ENCODE measurements at regions not wholly inside any gene's neighbourhood (a gene's known extent, or its start where the extent isn't known, plus 50 kb on each side); places are given as distances from the start of the nearest gene placed in this dataset.

DNA sequence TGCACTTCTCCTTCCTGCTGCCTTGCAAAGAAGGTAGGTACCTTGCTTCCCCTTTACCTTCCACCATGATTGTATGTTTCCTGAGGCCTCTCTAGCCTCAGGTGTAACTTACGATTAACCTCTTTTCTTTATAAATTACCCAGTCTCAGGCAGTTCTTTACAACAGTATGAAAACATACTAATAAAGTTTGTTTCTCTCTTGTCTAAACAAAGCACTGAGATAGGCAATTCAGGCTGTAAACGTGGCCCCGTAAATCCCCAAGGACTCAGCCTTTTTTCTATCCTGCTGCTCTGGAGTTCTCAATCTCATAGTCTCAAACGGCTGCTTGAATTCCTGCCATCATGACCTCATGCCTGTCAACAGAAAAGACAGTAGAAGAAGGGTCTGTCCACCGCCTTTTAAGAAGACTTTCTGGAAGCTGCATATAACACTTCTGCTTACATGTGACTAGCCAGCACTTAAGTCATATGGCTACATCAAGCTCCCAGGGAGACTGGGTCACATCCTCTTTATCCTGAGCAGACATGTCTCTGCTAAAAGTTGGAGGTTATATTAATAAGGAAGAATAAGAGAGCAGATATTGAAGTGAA is 257.8 kb downstream of the EBLN2 start:
- H3K4me2 ChIP-seq = no peak overlapping the region
- DNase-seq (ENCODE audit: low read depth in 1 of 2, low spot score in 1 of 2) (no peak), ATAC-seq (no peak), FAIRE-seq (no peak)
- no peaks in the 10 kb centered on the region for H3K4me1 ChIP-seq
- ChIA-PET POLR2A (no interaction called here), CTCF (no interaction called here)
- H3K9me3 ChIP-seq = no peaks in the 10 kb centered on the region
- no peak overlapping the region for H3K27ac ChIP-seq
- 9% methylated on average over 5 of the region's 5 CpGs for WGBS (ENCODE audit: missing lambda C conversion rate)
- H3K4me3 ChIP-seq = no peak overlapping the region
- TF ChIP-seq HEYL (CRISPR knock-in tag; IDR thresholded peaks at IDR 0.05) (no peak), EP300 (IDR thresholded peaks at IDR 0.05) (no peak), EHMT2 (IDR thresholded peaks at IDR 0.05; ENCODE audit: low read depth) (no peak), NR3C1 (IDR thresholded peaks at IDR 0.05) (no peak), ESRRA (IDR thresholded peaks at IDR 0.05; ENCODE audit: borderline replicate concordance, low read length) (no peak), ZSCAN20 (CRISPR knock-in tag; IDR thresholded peaks at IDR 0.05) (no peak), TP53 (CRISPR knock-in tag; IDR thresholded peaks at IDR 0.05) (no peak)
- TF ChIP-seq, protein P1, sequence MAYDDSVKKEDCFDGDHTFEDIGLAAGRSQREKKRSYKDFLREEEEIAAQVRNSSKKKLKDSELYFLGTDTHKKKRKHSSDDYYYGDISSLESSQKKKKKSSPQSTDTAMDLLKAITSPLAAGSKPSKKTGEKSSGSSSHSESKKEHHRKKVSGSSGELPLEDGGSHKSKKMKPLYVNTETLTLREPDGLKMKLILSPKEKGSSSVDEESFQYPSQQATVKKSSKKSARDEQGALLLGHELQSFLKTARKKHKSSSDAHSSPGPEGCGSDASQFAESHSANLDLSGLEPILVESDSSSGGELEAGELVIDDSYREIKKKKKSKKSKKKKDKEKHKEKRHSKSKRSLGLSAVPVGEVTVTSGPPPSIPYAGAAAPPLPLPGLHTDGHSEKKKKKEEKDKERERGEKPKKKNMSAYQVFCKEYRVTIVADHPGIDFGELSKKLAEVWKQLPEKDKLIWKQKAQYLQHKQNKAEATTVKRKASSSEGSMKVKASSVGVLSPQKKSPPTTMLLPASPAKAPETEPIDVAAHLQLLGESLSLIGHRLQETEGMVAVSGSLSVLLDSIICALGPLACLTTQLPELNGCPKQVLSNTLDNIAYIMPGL (CRISPR knock-in tag; IDR thresholded peaks at IDR 0.05; ENCODE audit: borderline replicate concordance) = no peak
- TF ChIP-seq, protein P2, sequence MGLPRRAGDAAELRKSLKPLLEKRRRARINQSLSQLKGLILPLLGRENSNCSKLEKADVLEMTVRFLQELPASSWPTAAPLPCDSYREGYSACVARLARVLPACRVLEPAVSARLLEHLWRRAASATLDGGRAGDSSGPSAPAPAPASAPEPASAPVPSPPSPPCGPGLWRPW (IDR thresholded peaks at IDR 0.05) = no peak
- TF ChIP-seq, protein P3, sequence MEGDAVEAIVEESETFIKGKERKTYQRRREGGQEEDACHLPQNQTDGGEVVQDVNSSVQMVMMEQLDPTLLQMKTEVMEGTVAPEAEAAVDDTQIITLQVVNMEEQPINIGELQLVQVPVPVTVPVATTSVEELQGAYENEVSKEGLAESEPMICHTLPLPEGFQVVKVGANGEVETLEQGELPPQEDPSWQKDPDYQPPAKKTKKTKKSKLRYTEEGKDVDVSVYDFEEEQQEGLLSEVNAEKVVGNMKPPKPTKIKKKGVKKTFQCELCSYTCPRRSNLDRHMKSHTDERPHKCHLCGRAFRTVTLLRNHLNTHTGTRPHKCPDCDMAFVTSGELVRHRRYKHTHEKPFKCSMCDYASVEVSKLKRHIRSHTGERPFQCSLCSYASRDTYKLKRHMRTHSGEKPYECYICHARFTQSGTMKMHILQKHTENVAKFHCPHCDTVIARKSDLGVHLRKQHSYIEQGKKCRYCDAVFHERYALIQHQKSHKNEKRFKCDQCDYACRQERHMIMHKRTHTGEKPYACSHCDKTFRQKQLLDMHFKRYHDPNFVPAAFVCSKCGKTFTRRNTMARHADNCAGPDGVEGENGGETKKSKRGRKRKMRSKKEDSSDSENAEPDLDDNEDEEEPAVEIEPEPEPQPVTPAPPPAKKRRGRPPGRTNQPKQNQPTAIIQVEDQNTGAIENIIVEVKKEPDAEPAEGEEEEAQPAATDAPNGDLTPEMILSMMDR (IDR thresholded peaks at IDR 0.05) = no peak
- TF ChIP-seq, protein P4, sequence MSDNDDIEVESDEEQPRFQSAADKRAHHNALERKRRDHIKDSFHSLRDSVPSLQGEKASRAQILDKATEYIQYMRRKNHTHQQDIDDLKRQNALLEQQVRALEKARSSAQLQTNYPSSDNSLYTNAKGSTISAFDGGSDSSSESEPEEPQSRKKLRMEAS (IDR thresholded peaks at IDR 0.05) = no peak

DNA sequence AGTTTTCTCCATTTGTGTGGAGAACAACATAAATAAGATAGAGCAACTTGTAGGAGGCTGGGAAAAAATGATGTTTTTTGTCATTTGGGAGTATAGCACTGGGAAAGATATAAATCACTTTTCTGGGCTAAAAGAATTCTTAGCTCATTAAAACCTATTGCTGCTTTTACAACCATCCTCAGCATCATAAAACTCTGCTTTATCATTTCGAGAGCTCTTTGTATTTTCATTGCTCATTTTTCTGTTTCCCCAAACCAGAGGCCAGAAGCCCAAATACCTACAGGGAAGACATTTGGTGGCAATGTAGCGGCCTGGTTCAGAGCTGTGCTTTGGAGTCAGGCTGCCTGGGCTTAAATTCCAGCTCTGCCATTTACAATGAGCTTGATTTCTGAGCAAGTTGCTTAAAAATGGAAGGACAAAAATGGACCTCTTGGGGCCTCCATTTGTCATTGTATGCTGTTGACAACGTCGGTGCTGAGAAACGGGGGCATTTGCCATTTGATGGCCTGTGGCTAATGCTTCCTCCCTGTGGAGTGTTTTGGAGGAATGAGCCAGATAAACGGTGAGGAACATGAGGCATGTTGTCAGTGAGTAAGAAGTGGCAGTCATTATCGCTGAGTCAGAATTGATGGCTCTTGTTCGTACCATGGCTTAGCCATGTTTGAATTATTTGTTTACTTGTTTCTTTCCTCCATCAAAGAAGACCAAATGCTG is 260.0 kb downstream of the EBLN2 start:
- 8% methylated on average over 8 of the region's 8 CpGs for whole genome bisulfite sequencing (ENCODE audit: missing lambda C conversion rate)

More for the DNA sequence above, 260.0 kb downstream of the EBLN2 start:
- TF ChIP-seq NFE2L2 (conservative IDR thresholded peaks at IDR 0.05; ENCODE audit: low read length) = no peak
- no peak for TF ChIP-seq FOSB (CRISPR knock-in tag; IDR thresholded peaks at IDR 0.05)
- no peak for TF ChIP-seq POLR2A (IDR thresholded peaks at IDR 0.05; ENCODE audit: low read length)
- TF ChIP-seq, protein P5, sequence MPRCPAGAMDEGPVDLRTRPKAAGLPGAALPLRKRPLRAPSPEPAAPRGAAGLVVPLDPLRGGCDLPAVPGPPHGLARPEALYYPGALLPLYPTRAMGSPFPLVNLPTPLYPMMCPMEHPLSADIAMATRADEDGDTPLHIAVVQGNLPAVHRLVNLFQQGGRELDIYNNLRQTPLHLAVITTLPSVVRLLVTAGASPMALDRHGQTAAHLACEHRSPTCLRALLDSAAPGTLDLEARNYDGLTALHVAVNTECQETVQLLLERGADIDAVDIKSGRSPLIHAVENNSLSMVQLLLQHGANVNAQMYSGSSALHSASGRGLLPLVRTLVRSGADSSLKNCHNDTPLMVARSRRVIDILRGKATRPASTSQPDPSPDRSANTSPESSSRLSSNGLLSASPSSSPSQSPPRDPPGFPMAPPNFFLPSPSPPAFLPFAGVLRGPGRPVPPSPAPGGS (IDR thresholded peaks at IDR 0.05) = no peak
- no peak for TF ChIP-seq SMC3 (IDR thresholded peaks at IDR 0.05)
- TF ChIP-seq SREBF2 (IDR thresholded peaks at IDR 0.05) = no peak
- TF ChIP-seq, protein P6, sequence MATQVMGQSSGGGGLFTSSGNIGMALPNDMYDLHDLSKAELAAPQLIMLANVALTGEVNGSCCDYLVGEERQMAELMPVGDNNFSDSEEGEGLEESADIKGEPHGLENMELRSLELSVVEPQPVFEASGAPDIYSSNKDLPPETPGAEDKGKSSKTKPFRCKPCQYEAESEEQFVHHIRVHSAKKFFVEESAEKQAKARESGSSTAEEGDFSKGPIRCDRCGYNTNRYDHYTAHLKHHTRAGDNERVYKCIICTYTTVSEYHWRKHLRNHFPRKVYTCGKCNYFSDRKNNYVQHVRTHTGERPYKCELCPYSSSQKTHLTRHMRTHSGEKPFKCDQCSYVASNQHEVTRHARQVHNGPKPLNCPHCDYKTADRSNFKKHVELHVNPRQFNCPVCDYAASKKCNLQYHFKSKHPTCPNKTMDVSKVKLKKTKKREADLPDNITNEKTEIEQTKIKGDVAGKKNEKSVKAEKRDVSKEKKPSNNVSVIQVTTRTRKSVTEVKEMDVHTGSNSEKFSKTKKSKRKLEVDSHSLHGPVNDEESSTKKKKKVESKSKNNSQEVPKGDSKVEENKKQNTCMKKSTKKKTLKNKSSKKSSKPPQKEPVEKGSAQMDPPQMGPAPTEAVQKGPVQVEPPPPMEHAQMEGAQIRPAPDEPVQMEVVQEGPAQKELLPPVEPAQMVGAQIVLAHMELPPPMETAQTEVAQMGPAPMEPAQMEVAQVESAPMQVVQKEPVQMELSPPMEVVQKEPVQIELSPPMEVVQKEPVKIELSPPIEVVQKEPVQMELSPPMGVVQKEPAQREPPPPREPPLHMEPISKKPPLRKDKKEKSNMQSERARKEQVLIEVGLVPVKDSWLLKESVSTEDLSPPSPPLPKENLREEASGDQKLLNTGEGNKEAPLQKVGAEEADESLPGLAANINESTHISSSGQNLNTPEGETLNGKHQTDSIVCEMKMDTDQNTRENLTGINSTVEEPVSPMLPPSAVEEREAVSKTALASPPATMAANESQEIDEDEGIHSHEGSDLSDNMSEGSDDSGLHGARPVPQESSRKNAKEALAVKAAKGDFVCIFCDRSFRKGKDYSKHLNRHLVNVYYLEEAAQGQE (IDR thresholded peaks at IDR 0.05) = no peak
- TF ChIP-seq, protein P7, sequence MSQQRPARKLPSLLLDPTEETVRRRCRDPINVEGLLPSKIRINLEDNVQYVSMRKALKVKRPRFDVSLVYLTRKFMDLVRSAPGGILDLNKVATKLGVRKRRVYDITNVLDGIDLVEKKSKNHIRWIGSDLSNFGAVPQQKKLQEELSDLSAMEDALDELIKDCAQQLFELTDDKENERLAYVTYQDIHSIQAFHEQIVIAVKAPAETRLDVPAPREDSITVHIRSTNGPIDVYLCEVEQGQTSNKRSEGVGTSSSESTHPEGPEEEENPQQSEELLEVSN (IDR thresholded peaks at IDR 0.05; ENCODE audit: borderline replicate concordance, low read depth) = no peak
- TF ChIP-seq HOXA7 (CRISPR knock-in tag; IDR thresholded peaks at IDR 0.05) = no peak
- no peak for TF ChIP-seq KDM1A (IDR thresholded peaks at IDR 0.05; ENCODE audit: low read depth)
- no peak for TF ChIP-seq JUNB (IDR thresholded peaks at IDR 0.05)
- no peak for TF ChIP-seq HDAC2 (IDR thresholded peaks at IDR 0.05)
- no peak for TF ChIP-seq MAZ (IDR thresholded peaks at IDR 0.05; ENCODE audit: borderline replicate concordance, low read depth, low read length)
- TF ChIP-seq RARB (CRISPR knock-in tag; IDR thresholded peaks at IDR 0.05) = no peak
- no peak for TF ChIP-seq CBX8 (IDR thresholded peaks at IDR 0.05)
- Histone ChIP-seq H3K4me2 (no peak overlapping the region), H3K9me3 (no peaks in the 10 kb centered on the region), H3K4me1 (no peaks in the 10 kb centered on the region), H3K27ac (no peak overlapping the region), H3K4me3 (no peak overlapping the region)
- ATAC-seq = no peak
- no peak for FAIRE-seq
- no peak for DNase-seq (ENCODE audit: low read depth in 1 of 2, low spot score in 1 of 2)
- POLR2A ChIA-PET = no interaction called here
- CTCF ChIA-PET = no interaction called here

Measured in A549 (cell line).